Stimulated activated CD4-positive, alpha-beta T cell treated with anti-CD3 and anti-CD28 coated beads, Interleukin-12 subunit alpha, Interleukin-12 subunit beta, amount 100 ng/mL, for 48 hours (primary cell): ENCODE measurements at regions not wholly inside any gene's neighbourhood (a gene's known extent, or its start where the extent isn't known, plus 50 kb on each side); places are given as distances from the start of the nearest gene placed in this dataset.
"Not testable (repeated sequence)": the region's sequence is repeated elsewhere in the genome, so short reads cannot be mapped to it uniquely, and the experiment has no call there.

Experiments used
- DNase-seq, 3 donors: peaks; one replicate each; pipeline ENCODE4 v3.0.0-alpha.2; 2020; ENCODE audit warnings: low read depth in 2 of 3, low spot score in 1 of 3

DNA sequence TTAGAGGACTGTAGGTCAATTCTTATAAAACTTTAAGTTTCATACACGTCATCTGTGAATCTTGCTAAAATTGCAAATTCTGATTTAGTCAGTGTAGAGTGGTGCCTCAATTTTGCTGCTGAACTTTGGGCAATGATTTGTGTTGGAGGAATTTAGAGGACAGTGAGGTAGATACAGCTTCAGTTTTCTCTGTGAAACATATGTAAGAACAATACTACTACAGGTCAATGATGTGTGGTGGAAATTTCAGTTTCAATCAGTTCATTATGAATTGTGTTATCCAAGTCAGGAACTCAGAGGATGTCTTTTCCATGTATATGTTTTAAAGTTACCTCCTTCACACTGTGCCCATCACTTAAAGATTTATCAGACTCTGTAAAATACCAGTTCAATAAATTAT, 1597.8 kb upstream of the PCDH10 start:
- DNase-seq, result no peak

DNA sequence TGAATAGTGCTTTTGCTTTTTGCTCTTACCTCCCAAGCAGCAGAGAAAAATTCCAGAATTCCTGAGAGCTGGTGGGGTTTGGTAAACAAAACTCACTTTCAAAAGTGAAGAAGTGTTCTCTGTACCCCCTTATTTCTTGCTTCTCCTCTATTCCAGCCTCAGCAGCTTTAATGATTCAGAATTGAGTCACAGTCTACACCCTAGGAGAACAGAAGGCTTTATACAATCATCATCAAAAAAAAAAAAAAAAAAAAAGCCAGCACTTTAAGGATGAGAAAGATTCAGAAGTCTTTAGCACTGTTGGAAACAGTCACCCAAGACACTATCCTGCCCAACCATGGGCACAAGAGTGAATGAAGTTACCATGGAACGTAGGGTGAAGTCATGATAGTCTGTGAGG, 1583.1 kb upstream of the PCDH10 start:
- DNase-seq, result no peak

DNA sequence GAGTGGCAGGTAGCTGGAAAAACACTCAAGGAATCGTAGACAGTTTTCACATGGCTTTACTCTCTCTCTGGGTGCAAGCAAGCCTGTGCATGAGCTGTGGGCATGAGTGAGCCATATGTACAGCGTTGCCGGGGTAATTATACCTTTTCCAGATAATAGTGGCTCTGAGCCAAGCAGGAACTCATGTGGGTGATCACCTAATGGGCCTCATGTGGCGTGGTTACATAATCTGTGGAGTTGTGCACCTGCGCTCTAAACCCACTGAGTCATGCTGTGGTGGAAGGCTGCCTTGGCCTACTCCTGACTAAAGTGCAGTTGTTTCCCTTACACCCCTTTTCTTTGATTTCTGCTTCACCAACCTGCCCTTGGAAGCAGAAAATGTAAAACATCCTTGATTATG, 1564.5 kb upstream of the PCDH10 start:
- DNase-seq, result no peak

DNA sequence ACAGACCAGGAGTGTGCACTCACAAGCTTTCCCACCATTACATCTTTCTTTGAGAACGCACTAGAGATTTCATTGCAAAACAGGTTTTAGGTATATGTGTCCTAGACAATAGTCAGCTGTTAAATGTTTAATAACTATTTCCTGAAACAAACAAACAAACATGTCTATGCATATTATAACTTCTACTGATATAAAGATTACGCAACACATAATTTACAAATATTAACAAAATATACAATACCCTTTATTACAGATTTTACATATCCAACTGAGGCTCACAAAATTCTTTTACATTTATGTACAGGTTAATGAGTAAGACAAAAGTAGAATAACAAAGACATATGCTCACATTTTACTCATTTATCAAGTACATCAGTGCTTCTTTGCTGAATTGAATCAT, 1554.0 kb upstream of the PCDH10 start:
- DNase-seq, result no peak

DNA sequence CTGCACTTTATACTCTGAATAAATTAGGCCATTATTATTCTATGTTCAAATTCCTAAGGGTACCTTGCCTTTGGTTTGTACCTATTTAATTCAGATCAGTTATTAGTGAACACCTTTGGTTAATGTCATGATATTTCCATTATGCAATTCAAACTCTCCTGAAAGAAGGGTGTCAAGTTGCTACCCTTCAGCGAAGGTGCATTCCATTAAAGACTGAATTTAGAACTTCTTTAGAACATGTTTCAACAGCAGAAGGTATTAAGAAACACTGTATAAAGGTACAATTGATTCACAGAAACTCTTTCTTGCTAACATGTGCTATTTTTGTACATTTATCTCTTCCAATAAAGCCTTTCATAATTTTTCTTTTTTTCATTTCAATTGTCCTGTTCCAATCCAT, 1545.4 kb upstream of the PCDH10 start:
- no peak for DNase-seq

DNA sequence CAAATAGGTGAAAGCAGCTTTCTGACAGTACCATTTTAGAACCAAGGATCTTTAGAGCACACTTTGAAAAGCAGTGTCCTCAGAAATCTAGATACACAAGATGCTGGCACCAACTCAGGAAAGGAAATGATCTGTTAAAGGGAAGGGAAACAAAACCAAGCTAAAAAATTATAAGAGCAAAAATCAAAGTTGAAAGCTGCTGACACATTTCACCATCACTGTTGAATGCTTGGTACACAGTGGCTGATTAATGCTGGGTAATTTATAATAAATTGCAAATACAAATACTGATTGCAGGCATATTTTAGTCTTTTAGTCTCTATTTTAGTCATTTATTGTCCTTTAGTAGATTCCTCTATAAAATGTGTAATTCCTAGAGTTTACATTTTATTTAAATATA, 1540.1 kb upstream of the PCDH10 start:
- no peak for DNase-seq

DNA sequence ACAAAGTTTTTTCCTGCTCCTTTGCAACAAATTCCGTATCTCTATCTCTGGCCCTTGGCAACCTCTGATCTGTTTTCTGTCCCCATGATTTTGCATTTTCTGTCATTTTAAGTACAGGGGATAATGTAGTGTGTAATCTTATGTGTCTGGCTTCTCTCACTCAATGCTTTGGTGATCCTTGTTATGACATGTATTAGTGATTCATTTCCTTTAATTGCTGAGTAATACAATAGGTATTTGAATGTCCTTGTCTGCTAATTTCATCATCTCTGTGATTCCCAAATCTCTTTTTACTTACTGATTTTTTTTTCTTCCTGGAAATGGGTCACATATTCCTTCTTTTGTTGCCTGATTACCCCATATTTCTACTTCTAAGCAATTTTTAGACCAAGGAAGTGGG, 1538.6 kb upstream of the PCDH10 start:
- DNase-seq, result not testable (repeated sequence)

DNA sequence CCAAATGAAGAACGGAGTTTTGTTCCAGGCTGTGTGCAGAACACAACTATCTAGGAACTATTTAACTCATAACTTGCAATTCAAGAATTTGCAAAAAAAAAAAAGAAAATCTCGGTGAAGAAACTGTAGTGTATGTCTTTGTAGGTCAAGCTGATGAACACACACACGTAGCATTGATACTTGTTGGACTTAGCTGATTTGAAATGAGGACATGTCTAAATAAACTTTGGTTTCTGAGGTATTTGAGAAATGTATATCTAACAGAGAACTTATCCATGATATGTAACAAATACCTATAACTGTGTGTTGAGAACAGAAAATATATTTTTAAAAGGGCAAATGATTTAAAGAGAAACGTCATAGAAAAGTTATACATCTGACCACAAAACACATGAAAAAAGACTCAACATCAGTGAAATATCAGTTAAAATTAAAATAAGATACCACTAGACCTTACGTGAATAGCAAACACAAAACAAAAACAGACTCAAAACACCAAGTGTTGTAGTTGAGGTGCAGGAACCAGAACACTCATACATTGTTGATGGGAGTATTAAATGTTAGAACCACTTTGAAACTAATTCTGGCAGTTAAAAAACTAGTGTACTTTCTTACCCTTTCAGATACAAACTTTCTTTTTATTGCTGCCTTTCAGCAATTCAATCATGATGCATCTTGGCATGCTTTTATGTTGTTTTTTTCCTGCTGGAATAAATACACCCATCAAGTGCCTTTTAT, 1535.8 kb upstream of the PCDH10 start:
- no peak for DNase-seq

DNA sequence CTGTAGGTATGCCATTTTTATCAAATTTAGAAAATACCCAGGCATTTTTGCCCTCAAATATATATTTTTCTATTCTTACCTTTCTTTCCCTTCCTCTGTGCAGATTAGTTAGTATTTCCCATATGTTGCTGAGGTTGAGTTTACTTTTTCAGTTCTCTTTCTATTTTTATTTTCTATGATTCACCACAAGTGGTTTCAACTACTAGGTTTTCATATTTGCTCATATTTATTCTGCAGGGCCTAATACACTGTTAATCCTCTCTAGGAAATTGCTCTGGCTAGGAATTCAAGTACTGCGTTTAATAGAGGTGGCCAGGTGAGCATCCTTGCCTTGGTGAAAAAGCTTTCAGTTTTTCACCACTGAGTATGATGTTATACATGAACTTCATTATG, 1535.3 kb upstream of the PCDH10 start:
- no peak for DNase-seq

DNA sequence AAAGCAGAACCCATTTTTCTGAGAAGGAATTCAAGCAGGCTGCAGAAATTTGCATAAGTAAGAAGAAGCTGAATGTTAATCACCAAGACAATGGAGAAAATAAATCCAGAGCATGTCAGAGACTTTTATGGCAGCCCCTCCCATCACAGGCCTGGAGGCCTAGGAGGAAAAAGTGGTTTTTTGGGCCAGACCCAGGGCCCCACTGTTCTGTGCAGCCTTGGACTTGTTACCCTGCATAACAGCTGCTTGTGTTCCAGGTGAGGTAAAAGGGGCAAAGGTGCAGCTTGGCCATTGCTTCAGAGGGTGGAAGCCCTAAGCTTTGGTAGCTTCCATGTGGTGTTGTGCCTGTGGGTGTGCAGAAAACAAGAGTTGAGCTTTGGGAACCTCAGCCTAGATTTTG, 1516.2 kb upstream of the PCDH10 start:
- DNase-seq, result no peak

DNA sequence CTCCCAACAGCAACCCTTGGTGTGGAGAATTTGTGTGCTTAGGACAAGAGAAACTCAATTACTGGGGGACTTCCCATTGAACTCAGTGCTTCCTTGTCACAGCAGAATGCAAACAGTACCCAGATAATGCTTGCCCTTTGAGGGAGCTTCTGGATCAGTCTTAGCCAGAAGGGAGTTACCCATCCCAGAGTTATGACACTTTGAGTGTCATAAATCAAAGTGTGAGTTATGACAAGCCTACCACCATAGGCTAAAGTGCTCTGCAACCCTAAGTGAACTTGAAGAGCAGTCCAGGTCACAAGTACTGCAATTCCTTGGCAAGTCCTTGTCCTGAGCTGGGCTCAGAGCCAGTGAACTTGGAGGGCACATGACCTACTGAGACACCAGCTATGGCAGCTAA, 1513.9 kb upstream of the PCDH10 start:
- no peak for DNase-seq

DNA sequence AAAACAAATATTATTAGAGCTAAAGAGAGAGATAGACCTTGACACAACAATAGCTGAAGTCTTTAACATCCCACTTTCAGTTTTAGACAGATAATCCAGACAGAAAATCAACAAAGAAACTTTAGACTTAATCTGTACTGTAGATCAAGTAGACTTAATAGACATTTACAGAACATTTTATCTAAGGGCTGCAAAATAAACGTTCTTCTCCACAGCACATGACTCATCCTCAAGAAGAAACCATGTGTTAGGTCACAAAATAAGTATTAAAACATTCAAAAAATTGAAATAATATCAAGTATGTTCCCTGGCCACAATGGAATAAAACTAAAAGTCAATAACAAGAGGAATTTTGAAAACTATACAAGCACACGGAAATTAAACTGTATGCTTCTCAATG, 1510.3 kb upstream of the PCDH10 start:
- DNase-seq, result no peak

DNA sequence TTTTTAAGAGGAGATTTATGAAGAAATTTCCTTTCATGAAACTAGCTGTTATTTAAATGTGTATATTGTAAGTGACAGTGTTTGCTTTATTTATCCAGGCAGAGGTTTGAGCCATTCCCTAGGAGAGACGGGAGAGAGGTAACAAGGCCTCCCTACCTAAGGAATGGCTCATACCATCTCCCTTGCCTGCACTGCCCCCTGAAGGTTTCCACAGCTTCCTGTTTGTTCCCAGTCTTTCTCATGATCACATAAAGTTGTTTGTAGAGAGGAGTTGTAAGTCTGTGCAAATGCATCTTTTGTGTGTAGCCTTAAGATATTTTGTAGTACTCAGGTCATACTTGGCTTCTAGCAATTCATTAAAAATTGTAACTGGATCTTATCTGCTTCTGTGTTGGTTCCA, 1504.5 kb upstream of the PCDH10 start:
- DNase-seq, result no peak

DNA sequence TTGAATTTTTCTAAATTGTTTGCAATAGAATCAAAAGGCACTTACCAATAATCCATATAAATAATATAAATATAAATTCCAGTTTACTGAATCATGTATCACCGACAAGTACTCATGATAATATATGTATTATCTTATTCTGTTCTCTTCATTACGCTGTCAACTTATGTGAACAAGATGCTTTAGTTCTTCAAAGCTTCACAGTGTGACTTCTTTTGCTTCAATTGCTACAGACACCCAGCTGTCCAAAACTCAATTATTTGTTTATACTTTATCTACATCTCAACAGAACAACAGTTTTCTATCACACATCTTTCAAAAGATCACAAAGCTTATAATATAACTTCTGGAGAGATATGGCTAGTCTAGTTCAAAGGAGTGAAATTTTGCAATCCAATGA, 1499.9 kb upstream of the PCDH10 start:
- no peak for DNase-seq

DNA sequence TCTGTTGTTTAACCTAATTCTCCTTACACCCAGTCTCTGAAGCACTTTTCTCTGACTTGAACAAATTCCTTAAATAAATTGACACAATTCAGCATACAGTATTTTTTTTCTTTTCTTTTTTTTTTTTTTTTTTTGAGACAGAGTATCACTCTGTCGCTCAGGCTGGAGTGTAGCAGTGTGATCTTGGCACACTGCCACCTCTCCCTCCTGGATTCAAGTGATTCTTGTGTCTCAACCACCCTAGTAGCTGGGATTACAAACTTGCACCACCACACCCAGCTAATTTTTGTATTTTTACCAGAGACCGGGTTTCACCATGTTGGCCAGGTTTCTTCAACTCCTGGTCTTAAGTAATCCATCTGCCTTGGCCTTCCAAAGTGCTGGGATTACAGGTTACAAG, 1498.1 kb upstream of the PCDH10 start:
- DNase-seq, result no peak

DNA sequence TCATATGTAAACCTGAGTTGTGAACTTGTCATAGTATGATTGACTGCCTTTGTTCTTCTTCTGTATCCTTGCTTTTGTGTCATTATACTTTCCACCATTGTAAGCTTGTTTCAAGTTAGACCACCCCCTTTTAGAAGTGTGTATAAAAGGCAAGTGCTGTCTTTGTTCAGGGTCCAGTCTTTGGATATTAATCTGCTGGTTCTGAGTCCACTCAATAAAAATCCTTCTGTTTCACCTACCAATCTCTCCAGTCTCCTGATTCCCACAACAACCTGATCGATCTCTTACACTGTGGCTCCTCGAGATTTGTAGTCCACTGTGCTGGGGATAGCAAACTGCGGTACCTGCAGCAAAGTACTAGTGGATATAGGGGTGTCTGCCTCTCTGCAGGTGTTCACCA, 1465.8 kb upstream of the PCDH10 start:
- not testable (repeated sequence) for DNase-seq

DNA sequence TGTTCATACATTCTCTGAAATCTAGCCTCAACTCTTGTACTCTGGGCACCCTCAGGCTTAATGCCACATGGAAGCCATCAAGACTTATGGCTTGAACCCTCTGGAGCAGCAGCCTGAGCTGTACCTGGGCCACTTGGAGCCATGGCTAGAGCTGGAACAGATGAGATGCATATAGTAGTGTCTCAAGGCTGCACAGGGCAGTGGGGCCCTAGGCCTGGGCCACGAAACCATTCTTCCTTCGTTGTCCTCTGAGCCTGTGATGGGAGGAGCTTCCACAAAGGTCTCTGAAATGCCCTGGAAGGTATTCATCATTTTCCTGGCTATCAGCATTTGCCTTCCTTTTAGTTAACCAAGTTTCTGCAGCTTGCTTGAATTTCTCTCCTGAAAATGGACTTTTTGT, 1427.2 kb upstream of the PCDH10 start:
- no peak for DNase-seq

DNA sequence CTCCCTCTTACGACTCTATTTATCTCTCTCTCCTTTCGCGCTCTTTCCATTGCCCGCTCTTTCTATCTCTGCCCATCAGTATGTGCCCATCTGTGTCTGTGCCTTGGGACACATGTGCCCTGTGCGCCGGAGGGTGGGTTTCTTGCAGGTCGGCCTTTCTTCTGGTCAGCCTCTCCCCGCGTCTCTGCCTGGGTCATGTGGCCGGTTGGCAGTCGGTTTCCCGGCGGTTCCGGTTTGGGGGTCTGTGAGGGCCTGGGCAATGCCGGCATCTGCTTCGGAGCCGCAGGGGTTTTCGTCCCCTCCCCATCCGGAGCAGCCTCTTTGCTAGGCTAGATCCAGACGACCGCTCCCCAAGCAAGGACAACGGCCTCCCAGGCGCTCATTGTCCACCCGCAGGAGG, 1426.0 kb upstream of the PCDH10 start:
- not testable (repeated sequence) for DNase-seq

DNA sequence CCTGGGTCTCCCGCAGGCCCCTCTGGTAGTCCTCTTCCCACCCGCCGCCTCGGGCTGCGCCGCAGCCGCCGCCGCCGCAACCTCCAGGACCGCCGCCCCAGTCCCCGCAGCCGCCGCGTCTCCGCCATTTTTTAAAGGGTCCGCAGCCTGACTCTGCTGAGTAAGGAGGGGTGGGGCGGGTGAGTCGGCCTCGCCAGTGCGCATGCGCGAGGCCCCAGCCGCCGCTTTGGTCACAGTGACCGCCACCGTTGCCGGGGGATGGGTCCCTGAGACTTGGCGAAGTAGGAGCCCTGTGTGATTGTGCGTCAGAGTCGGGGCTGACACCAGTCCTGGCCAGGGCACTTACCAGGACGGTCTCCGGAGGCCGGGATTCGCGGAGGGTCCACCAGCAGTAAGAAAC, 1424.2 kb upstream of the PCDH10 start:
- DNase-seq, result peak in 1 of 3 donors; percentile 16

DNA sequence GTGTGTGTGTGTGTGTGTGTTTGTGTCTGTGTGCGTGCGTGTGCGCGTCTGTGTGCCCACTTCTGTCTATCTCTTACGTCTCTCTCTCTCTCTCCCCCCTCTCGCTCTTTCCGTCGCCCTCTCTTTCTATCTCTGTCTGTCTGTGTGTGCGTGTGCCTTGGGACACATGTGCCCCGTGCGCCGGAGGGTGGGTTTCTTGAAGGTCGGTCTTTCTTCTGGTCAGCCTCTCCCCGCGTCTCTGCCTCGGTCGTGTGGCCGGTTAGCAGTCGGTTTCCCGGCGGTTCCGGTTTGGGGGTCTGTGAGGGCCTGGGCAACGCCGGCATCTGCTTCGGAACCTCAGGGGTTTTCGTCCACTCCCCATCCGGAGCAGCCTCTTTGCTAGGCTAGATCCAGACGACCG, 1423.6 kb upstream of the PCDH10 start:
- DNase-seq, result not testable (repeated sequence)

DNA sequence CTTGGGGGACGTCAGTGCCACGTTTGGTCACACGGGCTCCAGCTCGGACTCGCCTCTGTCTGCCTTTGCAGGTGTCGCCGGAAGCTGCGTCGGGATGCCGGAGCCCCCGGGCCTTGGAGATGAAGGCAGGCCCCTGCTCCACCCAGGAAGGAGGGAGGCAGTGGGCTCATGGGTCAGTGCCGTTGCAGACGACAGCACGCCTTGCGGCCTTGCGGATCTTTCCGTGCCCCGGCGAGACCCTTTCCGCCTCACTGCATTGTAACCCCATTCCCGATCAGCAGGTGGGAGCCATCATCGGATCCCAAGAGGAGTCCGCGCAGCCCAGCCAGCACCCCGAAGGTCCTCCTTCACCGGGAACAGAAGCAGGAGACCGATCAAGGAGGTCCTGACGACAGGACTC, 1422.2 kb upstream of the PCDH10 start:
- DNase-seq, result not testable (repeated sequence)

DNA sequence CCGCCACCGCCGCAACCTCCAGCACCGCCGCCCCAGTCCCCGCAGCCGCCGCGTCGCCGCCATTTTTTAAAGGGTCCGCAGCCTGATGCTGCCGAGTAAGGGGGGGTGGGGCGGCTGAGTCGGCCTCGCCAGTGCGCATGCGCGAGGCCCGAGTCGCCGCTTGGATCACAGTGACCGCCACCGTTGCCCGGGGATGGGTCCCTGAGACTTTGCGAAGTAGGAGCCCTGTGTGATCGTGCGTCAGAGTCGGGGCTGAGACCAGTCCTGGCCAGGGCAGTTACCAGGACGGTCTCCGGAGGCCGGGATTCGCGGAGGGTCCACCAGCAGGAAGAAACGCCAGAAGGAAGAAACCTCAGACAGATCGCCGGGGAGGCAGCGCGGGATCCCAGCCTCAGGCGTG, 1421.7 kb upstream of the PCDH10 start:
- not testable (repeated sequence) for DNase-seq

DNA sequence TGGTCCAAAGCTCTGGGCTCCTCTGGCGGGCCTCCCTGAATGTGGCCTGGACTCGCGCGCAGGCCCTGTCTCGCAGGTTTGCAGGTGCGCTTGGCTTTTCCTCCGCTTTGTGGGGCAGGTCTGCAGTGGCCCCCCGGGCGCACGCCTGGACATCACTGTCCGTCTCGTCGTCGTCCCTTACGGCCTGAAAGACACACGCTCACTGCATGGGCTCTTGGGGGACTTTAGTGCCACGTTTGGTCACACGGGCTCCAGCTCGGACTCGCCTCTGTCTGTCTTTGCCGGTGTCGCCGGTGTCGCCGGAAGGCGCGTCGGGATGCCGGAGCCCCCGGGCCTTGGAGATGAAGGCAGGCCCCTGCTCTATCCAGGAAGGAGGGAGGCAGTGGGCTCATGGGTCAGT, 1419.9 kb upstream of the PCDH10 start:
- not testable (repeated sequence) for DNase-seq
